Naive B cell (primary cell): ENCODE measurements at regions not wholly inside any gene's neighbourhood (a gene's known extent, or its start where the extent isn't known, plus 50 kb on each side); places are given as distances from the start of the nearest gene placed in this dataset.
"Not testable (repeated sequence)": the region's sequence is repeated elsewhere in the genome, so short reads cannot be mapped to it uniquely, and the experiment has no call there.

ENCODE experiments used
- ATAC-seq, 2 donors: fragments of 150-1000 bp; cut with Tn5 transposase; 2 replicates each; pipeline ENCODE4 v1.10.0; 2021; ENCODE audit warnings: low read depth in 2 of 2, mild to moderate bottlenecking in 2 of 2, moderate library complexity in 2 of 2
- DNase-seq: peaks from one replicate; pipeline ENCODE4 v3.0.0; 2022
- H3K27ac Mint-ChIP-seq, 6 donors: one replicate each; pipeline ENCODE4 v1.8.0; 2020 to 2022; ENCODE audit warnings: mild to moderate bottlenecking in 6 of 6, mixed read lengths in 6 of 6, moderate library complexity in 5 of 6, inconsistent platforms in 2 of 6
- H3K27me3 Mint-ChIP-seq, 3 donors: one replicate each; pipeline ENCODE4 v1.8.0; 2021 to 2022; ENCODE audit warnings: mixed read lengths in 3 of 3, mild to moderate bottlenecking in 1 of 3
- H3K36me3 Mint-ChIP-seq, 2 donors: one replicate each; pipeline ENCODE4 v1.8.0; 2020 to 2022; ENCODE audit warnings: mixed read lengths in 2 of 2, inconsistent platforms in 1 of 2, mild to moderate bottlenecking in 1 of 2
- H3K4me1 Mint-ChIP-seq, 3 donors: one replicate each; pipeline ENCODE4 v1.8.0; 2020 to 2022; ENCODE audit warnings: mixed read lengths in 3 of 3, inconsistent platforms in 1 of 3, mild to moderate bottlenecking in 1 of 3, moderate library complexity in 1 of 3
- H3K4me3 Mint-ChIP-seq, 8 donors: one replicate each; pipeline ENCODE4 v1.8.0; 2020 to 2022; ENCODE audit warnings: mild to moderate bottlenecking in 8 of 8, mixed read lengths in 8 of 8, moderate library complexity in 8 of 8, inconsistent platforms in 2 of 8
- H3K9me3 Mint-ChIP-seq, 7 donors: one replicate each; pipeline ENCODE4 v1.8.0; 2020 to 2022; ENCODE audit warnings: mixed read lengths in 7 of 7, mild to moderate bottlenecking in 5 of 7, inconsistent platforms in 2 of 7, moderate library complexity in 1 of 7

- H3K27me3 Mint-ChIP-seq = peaks cover 10 to 29% (median 12%) of the 10 kb centered on the region in 3 donors
- H3K9me3 Mint-ChIP-seq = no peaks in the 10 kb centered on the region
- no peaks in the 10 kb centered on the region for H3K4me1 Mint-ChIP-seq
- ATAC-seq (no peak), DNase-seq (no peak)
- no peaks in the 10 kb centered on the region for H3K36me3 Mint-ChIP-seq
- H3K27ac Mint-ChIP-seq = no peak overlapping the region
- H3K4me3 Mint-ChIP-seq = no peak overlapping the region
Observed at GRCh38 chr6:3540253-3540820, 83.5 kb upstream of the SLC22A23 start.

GRCh38 chr6:3538536-3538935 is 81.7 kb upstream of the SLC22A23 start:
- DNase-seq = no peak
- Mint-ChIP-seq H3K27ac (no peak overlapping the region), H3K9me3 (no peaks in the 10 kb centered on the region), H3K4me3 (no peak overlapping the region), H3K36me3 (no peaks in the 10 kb centered on the region), H3K27me3 (peaks cover 6 to 24% (median 12%) of the 10 kb centered on the region in 3 donors), H3K4me1 (no peaks in the 10 kb centered on the region)
- no peak for ATAC-seq

GRCh38 chr6:3536901-3537300 is 80.1 kb upstream of the SLC22A23 start:
- H3K27me3 Mint-ChIP-seq = peaks cover 3 to 30% (median 20%) of the 10 kb centered on the region in 3 donors

GRCh38 chr6:3535776-3536435 is 79.1 kb upstream of the SLC22A23 start:
- Mint-ChIP-seq H3K9me3 (peaks cover 0 to 2% (median 0%) of the 10 kb centered on the region in 7 donors), H3K36me3 (no peaks in the 10 kb centered on the region), H3K27me3 (peaks cover 3 to 30% (median 20%) of the 10 kb centered on the region in 3 donors), H3K27ac (no peak overlapping the region), H3K4me1 (no peaks in the 10 kb centered on the region), H3K4me3 (no peak overlapping the region)
- ATAC-seq (no peak), DNase-seq (no peak)

More at GRCh38 chr6:3536901-3537300, 80.1 kb upstream of the SLC22A23 start:
- Mint-ChIP-seq H3K4me3 (no peak overlapping the region), H3K9me3 (peaks cover 0 to 2% (median 0%) of the 10 kb centered on the region in 7 donors), H3K36me3 (no peaks in the 10 kb centered on the region), H3K27ac (no peak overlapping the region), H3K4me1 (no peaks in the 10 kb centered on the region)
- no peak for DNase-seq
- no peak for ATAC-seq

GRCh38 chr6:3535033-3535775 is 78.4 kb upstream of the SLC22A23 start:
- DNase-seq = no peak
- no peaks in the 10 kb centered on the region for H3K4me1 Mint-ChIP-seq
- H3K9me3 Mint-ChIP-seq = peaks cover 0 to 2% (median 0%) of the 10 kb centered on the region in 7 donors
- no peak for ATAC-seq
- H3K36me3 Mint-ChIP-seq = no peaks in the 10 kb centered on the region
- peaks cover 3 to 37% (median 26%) of the 10 kb centered on the region in 3 donors for H3K27me3 Mint-ChIP-seq
- no peak overlapping the region for H3K4me3 Mint-ChIP-seq
- no peak overlapping the region for H3K27ac Mint-ChIP-seq

- Mint-ChIP-seq H3K9me3 (peaks cover 0 to 2% (median 0%) of the 10 kb centered on the region in 7 donors), H3K4me1 (no peaks in the 10 kb centered on the region), H3K36me3 (no peaks in the 10 kb centered on the region), H3K27ac (no peak overlapping the region), H3K4me3 (no peak overlapping the region), H3K27me3 (peaks cover 3 to 41% (median 29%) of the 10 kb centered on the region in 3 donors)
- DNase-seq = no peak
- ATAC-seq = no peak
Observed at GRCh38 chr6:3534599-3534998, 77.7 kb upstream of the SLC22A23 start.

GRCh38 chr6:3533981-3534380 is 77.1 kb upstream of the SLC22A23 start:
- ATAC-seq = no peak
- Mint-ChIP-seq H3K27ac (no peak overlapping the region), H3K4me3 (no peak overlapping the region), H3K27me3 (peaks cover 3 to 38% (median 25%) of the 10 kb centered on the region in 3 donors), H3K36me3 (no peaks in the 10 kb centered on the region), H3K4me1 (no peaks in the 10 kb centered on the region), H3K9me3 (peaks cover 0 to 2% (median 0%) of the 10 kb centered on the region in 7 donors)
- DNase-seq = no peak

- Mint-ChIP-seq H3K36me3 (no peaks in the 10 kb centered on the region), H3K4me3 (peak overlapping the region in 1 of 8 donors; percentile 17), H3K27me3 (peaks cover 3 to 22% (median 18%) of the 10 kb centered on the region in 3 donors), H3K27ac (no peak overlapping the region), H3K9me3 (peaks cover 0 to 3% (median 0%) of the 10 kb centered on the region in 7 donors), H3K4me1 (no peaks in the 10 kb centered on the region)
- DNase-seq = no peak
- no peak for ATAC-seq
Observed at GRCh38 chr6:3532296-3532916, 75.6 kb upstream of the SLC22A23 start.

GRCh38 chr6:3531481-3531880 is 74.6 kb upstream of the SLC22A23 start:
- H3K27ac Mint-ChIP-seq = no peak overlapping the region
- no peak overlapping the region for H3K4me3 Mint-ChIP-seq
- no peaks in the 10 kb centered on the region for H3K36me3 Mint-ChIP-seq
- ATAC-seq (no peak), DNase-seq (no peak)
- H3K27me3 Mint-ChIP-seq = peaks cover 3 to 23% (median 18%) of the 10 kb centered on the region in 3 donors
- H3K9me3 Mint-ChIP-seq = peaks cover 0 to 3% (median 0%) of the 10 kb centered on the region in 7 donors
- H3K4me1 Mint-ChIP-seq = no peaks in the 10 kb centered on the region

GRCh38 chr6:3530515-3530914 is 73.7 kb upstream of the SLC22A23 start:
- H3K27ac Mint-ChIP-seq = no peak overlapping the region
- peaks cover 0 to 3% (median 0%) of the 10 kb centered on the region in 7 donors for H3K9me3 Mint-ChIP-seq
- no peak overlapping the region for H3K4me3 Mint-ChIP-seq
- H3K4me1 Mint-ChIP-seq = no peaks in the 10 kb centered on the region
- peaks cover 3 to 28% (median 18%) of the 10 kb centered on the region in 3 donors for H3K27me3 Mint-ChIP-seq
- no peak for ATAC-seq
- H3K36me3 Mint-ChIP-seq = no peaks in the 10 kb centered on the region
- DNase-seq = no peak

GRCh38 chr6:3529721-3530120 is 72.9 kb upstream of the SLC22A23 start:
- ATAC-seq = no peak
- H3K27me3 Mint-ChIP-seq = peaks cover 3 to 28% (median 18%) of the 10 kb centered on the region in 3 donors

GRCh38 chr6:3529232-3529631 is 72.4 kb upstream of the SLC22A23 start:
- H3K9me3 Mint-ChIP-seq = peaks cover 0 to 3% (median 0%) of the 10 kb centered on the region in 7 donors
- ATAC-seq (no peak), DNase-seq (no peak)
- H3K27ac Mint-ChIP-seq = no peak overlapping the region
- H3K27me3 Mint-ChIP-seq = peaks cover 8 to 28% (median 18%) of the 10 kb centered on the region in 3 donors
- H3K4me1 Mint-ChIP-seq = no peaks in the 10 kb centered on the region
- H3K4me3 Mint-ChIP-seq = no peak overlapping the region
- H3K36me3 Mint-ChIP-seq = no peaks in the 10 kb centered on the region

More at GRCh38 chr6:3529721-3530120, 72.9 kb upstream of the SLC22A23 start:
- no peaks in the 10 kb centered on the region for H3K36me3 Mint-ChIP-seq
- H3K4me1 Mint-ChIP-seq = no peaks in the 10 kb centered on the region
- no peak overlapping the region for H3K27ac Mint-ChIP-seq
- peaks cover 0 to 3% (median 0%) of the 10 kb centered on the region in 7 donors for H3K9me3 Mint-ChIP-seq
- no peak for DNase-seq
- H3K4me3 Mint-ChIP-seq = no peak overlapping the region

- not testable (repeated sequence) for H3K4me1 Mint-ChIP-seq, DNase-seq, ATAC-seq, H3K4me3 Mint-ChIP-seq, H3K9me3 Mint-ChIP-seq, H3K27ac Mint-ChIP-seq, H3K36me3 Mint-ChIP-seq
- peaks cover 8 to 23% (median 14%) of the 10 kb centered on the region in 3 donors for H3K27me3 Mint-ChIP-seq
Observed at GRCh38 chr6:3528081-3528671, 71.3 kb upstream of the SLC22A23 start.
